ENCODE measurements at regions not wholly inside any gene's neighbourhood (a gene's known extent, or its start where the extent isn't known, plus 50 kb on each side); places are given as distances from the start of the nearest gene placed in this dataset.

DNA sequence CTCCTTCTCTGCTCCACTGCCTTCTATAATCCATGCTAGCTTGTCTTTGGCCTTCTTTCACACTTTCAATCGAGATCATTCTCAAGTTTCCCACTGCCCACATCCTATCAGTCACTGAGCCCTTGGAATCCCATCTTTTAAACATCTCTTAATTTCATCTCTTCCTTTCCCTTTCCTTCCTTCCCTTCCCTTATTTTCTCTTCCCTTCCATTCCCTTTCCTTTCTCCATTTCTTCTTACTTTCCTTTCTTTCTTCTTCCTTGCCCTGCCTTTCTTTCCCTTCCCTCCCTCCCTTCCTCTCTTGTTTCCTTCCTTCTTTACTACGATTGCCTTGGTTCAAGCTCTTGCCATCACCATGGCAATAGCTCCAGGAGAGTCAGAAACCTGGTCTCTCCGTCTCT lies 183.8 kb downstream of the EMP1 start:
- TF ChIP-seq, protein P1, sequence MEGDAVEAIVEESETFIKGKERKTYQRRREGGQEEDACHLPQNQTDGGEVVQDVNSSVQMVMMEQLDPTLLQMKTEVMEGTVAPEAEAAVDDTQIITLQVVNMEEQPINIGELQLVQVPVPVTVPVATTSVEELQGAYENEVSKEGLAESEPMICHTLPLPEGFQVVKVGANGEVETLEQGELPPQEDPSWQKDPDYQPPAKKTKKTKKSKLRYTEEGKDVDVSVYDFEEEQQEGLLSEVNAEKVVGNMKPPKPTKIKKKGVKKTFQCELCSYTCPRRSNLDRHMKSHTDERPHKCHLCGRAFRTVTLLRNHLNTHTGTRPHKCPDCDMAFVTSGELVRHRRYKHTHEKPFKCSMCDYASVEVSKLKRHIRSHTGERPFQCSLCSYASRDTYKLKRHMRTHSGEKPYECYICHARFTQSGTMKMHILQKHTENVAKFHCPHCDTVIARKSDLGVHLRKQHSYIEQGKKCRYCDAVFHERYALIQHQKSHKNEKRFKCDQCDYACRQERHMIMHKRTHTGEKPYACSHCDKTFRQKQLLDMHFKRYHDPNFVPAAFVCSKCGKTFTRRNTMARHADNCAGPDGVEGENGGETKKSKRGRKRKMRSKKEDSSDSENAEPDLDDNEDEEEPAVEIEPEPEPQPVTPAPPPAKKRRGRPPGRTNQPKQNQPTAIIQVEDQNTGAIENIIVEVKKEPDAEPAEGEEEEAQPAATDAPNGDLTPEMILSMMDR (IDR thresholded peaks at IDR 0.05; ENCODE audit: low read length), result no peak
- no peak for TF ChIP-seq EZH2 (IDR thresholded peaks at IDR 0.05; ENCODE audit: borderline replicate concordance, low read length)

Measured in OCI-LY1 (cell line).